Upper lobe of left lung (tissue), 4 donors: ENCODE measurements at regions not wholly inside any gene's neighbourhood (a gene's known extent, or its start where the extent isn't known, plus 50 kb on each side); places are given as distances from the start of the nearest gene placed in this dataset.

Source experiments
- CTCF ChIP-seq, 6 experiments: fragments of 450-650 bp in 4 of 6; fragments of 200-600 bp in 2 of 6; sonication (generic) in 2 of 6; IDR thresholded peaks; one replicate each; pipeline ENCODE4 v1.5.1; 2016 to 2019; ENCODE audit warnings: antibody characterized with exemption in 6 of 6
- POLR2A ChIP-seq, 4 donors: fragments of 450-650 bp; IDR thresholded peaks; one replicate each; pipeline ENCODE4 v1.5.1; 2016 to 2017; ENCODE audit warnings: antibody characterized with exemption in 4 of 4, mild to moderate bottlenecking in 2 of 4
- POLR2AphosphoS5 ChIP-seq, 2 donors: sonication (generic); formaldehyde crosslinking; IDR thresholded peaks; one replicate each; pipeline ENCODE4 v1.5.1; 2017; ENCODE audit warnings: antibody characterized with exemption in 2 of 2

GRCh38 chr9:79165020-79165780 lies 406.6 kb upstream of the TLE4 start:
- TF ChIP-seq POLR2A (IDR thresholded peaks at IDR 0.05) (no peak), CTCF (IDR thresholded peaks at IDR 0.05) (no peak), POLR2AphosphoS5 (IDR thresholded peaks at IDR 0.05) (no peak)
